ENCODE measurements at regions not wholly inside any gene's neighbourhood (a gene's known extent, or its start where the extent isn't known, plus 50 kb on each side); places are given as distances from the start of the nearest gene placed in this dataset.

- intact Hi-C loops (cut with micrococcal nuclease; ENCODE audit: unreplicated experiment) (no loop called here), in situ Hi-C loops (cut with MboI) (no loop called here)
- no peak for TF ChIP-seq ZNF384 (IDR thresholded peaks at IDR 0.05; ENCODE audit: borderline replicate concordance, low read depth, low read length)
- TF ChIP-seq PAX5 (IDR thresholded peaks at IDR 0.05; ENCODE audit: borderline replicate concordance, low read depth, low read length), result no peak
- TF ChIP-seq POLR2AphosphoS5 (IDR thresholded peaks at IDR 0.05; ENCODE audit: low read length), result no peak
- no peak for TF ChIP-seq MEF2A (IDR thresholded peaks at IDR 0.05; ENCODE audit: insufficient read depth, low read depth, low read length)
- TF ChIP-seq BCL11A (IDR thresholded peaks at IDR 0.05; ENCODE audit: low read depth, low read length), result no peak
- TF ChIP-seq, protein P1, sequence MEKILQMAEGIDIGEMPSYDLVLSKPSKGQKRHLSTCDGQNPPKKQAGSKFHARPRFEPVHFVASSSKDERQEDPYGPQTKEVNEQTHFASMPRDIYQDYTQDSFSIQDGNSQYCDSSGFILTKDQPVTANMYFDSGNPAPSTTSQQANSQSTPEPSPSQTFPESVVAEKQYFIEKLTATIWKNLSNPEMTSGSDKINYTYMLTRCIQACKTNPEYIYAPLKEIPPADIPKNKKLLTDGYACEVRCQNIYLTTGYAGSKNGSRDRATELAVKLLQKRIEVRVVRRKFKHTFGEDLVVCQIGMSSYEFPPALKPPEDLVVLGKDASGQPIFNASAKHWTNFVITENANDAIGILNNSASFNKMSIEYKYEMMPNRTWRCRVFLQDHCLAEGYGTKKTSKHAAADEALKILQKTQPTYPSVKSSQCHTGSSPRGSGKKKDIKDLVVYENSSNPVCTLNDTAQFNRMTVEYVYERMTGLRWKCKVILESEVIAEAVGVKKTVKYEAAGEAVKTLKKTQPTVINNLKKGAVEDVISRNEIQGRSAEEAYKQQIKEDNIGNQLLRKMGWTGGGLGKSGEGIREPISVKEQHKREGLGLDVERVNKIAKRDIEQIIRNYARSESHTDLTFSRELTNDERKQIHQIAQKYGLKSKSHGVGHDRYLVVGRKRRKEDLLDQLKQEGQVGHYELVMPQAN (conservative IDR thresholded peaks at IDR 0.05), result no peak
- TF ChIP-seq CREB1 (IDR thresholded peaks at IDR 0.05; ENCODE audit: low read depth), result no peak
- TF ChIP-seq DPF2 (IDR thresholded peaks at IDR 0.05), result no peak
- no peak for TF ChIP-seq ELK1 (IDR thresholded peaks at IDR 0.05; ENCODE audit: low read depth, low read length)
- TF ChIP-seq, protein P2, sequence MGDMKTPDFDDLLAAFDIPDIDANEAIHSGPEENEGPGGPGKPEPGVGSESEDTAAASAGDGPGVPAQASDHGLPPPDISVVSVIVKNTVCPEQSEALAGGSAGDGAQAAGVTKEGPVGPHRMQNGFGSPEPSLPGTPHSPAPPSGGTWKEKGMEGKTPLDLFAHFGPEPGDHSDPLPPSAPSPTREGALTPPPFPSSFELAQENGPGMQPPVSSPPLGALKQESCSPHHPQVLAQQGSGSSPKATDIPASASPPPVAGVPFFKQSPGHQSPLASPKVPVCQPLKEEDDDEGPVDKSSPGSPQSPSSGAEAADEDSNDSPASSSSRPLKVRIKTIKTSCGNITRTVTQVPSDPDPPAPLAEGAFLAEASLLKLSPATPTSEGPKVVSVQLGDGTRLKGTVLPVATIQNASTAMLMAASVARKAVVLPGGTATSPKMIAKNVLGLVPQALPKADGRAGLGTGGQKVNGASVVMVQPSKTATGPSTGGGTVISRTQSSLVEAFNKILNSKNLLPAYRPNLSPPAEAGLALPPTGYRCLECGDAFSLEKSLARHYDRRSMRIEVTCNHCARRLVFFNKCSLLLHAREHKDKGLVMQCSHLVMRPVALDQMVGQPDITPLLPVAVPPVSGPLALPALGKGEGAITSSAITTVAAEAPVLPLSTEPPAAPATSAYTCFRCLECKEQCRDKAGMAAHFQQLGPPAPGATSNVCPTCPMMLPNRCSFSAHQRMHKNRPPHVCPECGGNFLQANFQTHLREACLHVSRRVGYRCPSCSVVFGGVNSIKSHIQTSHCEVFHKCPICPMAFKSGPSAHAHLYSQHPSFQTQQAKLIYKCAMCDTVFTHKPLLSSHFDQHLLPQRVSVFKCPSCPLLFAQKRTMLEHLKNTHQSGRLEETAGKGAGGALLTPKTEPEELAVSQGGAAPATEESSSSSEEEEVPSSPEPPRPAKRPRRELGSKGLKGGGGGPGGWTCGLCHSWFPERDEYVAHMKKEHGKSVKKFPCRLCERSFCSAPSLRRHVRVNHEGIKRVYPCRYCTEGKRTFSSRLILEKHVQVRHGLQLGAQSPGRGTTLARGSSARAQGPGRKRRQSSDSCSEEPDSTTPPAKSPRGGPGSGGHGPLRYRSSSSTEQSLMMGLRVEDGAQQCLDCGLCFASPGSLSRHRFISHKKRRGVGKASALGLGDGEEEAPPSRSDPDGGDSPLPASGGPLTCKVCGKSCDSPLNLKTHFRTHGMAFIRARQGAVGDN (IDR thresholded peaks at IDR 0.05), result no peak
- TF ChIP-seq SMAD1 (IDR thresholded peaks at IDR 0.05; ENCODE audit: low read depth, partially characterized antibody), result no peak
- no peak for TF ChIP-seq TAF1 (IDR thresholded peaks at IDR 0.05; ENCODE audit: borderline replicate concordance, low read depth, low read length)
- TF ChIP-seq, protein P3, sequence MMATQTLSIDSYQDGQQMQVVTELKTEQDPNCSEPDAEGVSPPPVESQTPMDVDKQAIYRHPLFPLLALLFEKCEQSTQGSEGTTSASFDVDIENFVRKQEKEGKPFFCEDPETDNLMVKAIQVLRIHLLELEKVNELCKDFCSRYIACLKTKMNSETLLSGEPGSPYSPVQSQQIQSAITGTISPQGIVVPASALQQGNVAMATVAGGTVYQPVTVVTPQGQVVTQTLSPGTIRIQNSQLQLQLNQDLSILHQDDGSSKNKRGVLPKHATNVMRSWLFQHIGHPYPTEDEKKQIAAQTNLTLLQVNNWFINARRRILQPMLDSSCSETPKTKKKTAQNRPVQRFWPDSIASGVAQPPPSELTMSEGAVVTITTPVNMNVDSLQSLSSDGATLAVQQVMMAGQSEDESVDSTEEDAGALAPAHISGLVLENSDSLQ (IDR thresholded peaks at IDR 0.05), result no peak
- TF ChIP-seq MYC (IDR thresholded peaks at IDR 0.05; ENCODE audit: insufficient read depth, insufficient read length, insufficient replicate concordance, low read length, severe bottlenecking), result no peak
- no peak for TF ChIP-seq CHD1 (IDR thresholded peaks at IDR 0.05; ENCODE audit: low read depth, low read length)
- no peaks in the 10 kb centered on the region for H3K79me2 ChIP-seq (ENCODE audit: control insufficient read depth, insufficient read depth, low read length)
- BruUV-seq (replicated peaks), result no TSS peak
- H3K4me3 ChIP-seq, result no peak overlapping the region
- H4K20me1 ChIP-seq (ENCODE audit: control insufficient read depth, insufficient read depth), result no peaks in the 10 kb centered on the region
- H3K27me3 ChIP-seq (replicated peaks in 1 of 2; ENCODE audit: control insufficient read depth in 2 of 2, insufficient read depth in 2 of 2, low read length in 1 of 2), result no peaks in the 10 kb centered on the region
- no peak overlapping the region for H3K9ac ChIP-seq (ENCODE audit: control insufficient read depth, insufficient read depth, low read length)
- ChIA-PET CTCF (no interaction called here), POLR2A (no interaction called here), SMC1A (ENCODE audit: uncharacterized antibody, unreplicated experiment) (no interaction called here), RAD21 (ENCODE audit: unreplicated experiment) (no interaction called here)
- H3K36me3 ChIP-seq (ENCODE audit: control insufficient read depth in 2 of 2, insufficient read depth in 2 of 2, low read length in 1 of 2), result no peaks in the 10 kb centered on the region
- DNase-seq (ENCODE audit: low read depth, low spot score) (no peak), FAIRE-seq (no peak), ATAC-seq (no peak)
- H3K4me1 ChIP-seq (ENCODE audit: control insufficient read depth, insufficient read depth, low read length), result no peaks in the 10 kb centered on the region
- WGBS (ENCODE audit: insufficient coverage, insufficient replicate concordance, low lambda C conversion rate, missing lambda C conversion rate), result 0% methylated on average over 1 of the region's 1 CpG
- H2AFZ ChIP-seq (ENCODE audit: control insufficient read depth, low read depth, low read length), result no peak overlapping the region
- H3K9me3 ChIP-seq (replicated peaks; ENCODE audit: control insufficient read depth, insufficient read depth, low read length), result no peaks in the 10 kb centered on the region
- H3K27ac ChIP-seq (ENCODE audit: control insufficient read depth, insufficient read depth), result no peak overlapping the region
- no peak overlapping the region for H3K4me2 ChIP-seq (ENCODE audit: control insufficient read depth, insufficient read depth)
Observed at GRCh38 chr7:79997345-79997744, 137.3 kb upstream of the GNAI1 start.
